T-helper 2 cell (primary cell): ENCODE measurements at regions not wholly inside any gene's neighbourhood (a gene's known extent, or its start where the extent isn't known, plus 50 kb on each side); places are given as distances from the start of the nearest gene placed in this dataset.
"Not testable (repeated sequence)": the region's sequence is repeated elsewhere in the genome, so short reads cannot be mapped to it uniquely, and the experiment has no call there.

Experiments
- DNase-seq, 5 experiments: peaks; one replicate each; pipeline versions ENCODE4 v3.0.0 to v3.0.0-alpha.2; 2012 to 2022

GRCh38 chr18:10256276-10256675 is 198.2 kb upstream of the APCDD1 start:
- not testable (repeated sequence) for DNase-seq

- no peak for DNase-seq
Measured at GRCh38 chr18:10258836-10259474, 195.5 kb upstream of the APCDD1 start.

GRCh38 chr18:10259901-10260300 is 194.5 kb upstream of the APCDD1 start:
- DNase-seq: no peak

GRCh38 chr18:10261344-10262276 is 192.8 kb upstream of the APCDD1 start:
- peak in 1 of 5 experiments; percentile 2 for DNase-seq

- DNase-seq: no peak
Measured at GRCh38 chr18:10262566-10262965, 191.9 kb upstream of the APCDD1 start.

- no peak for DNase-seq
Measured at GRCh38 chr18:10264260-10264659, 190.2 kb upstream of the APCDD1 start.

- no peak for DNase-seq
Measured at GRCh38 chr18:10265560-10266333, 188.7 kb upstream of the APCDD1 start.

GRCh38 chr18:10266334-10266590 is 188.2 kb upstream of the APCDD1 start:
- no peak for DNase-seq

- DNase-seq: no peak
Measured at GRCh38 chr18:10269261-10269660, 185.2 kb upstream of the APCDD1 start.

- DNase-seq: no peak
Measured at GRCh38 chr18:10270151-10270571, 184.3 kb upstream of the APCDD1 start.

GRCh38 chr18:10271481-10271880 is 183.0 kb upstream of the APCDD1 start:
- no peak for DNase-seq

- no peak for DNase-seq
Measured at GRCh38 chr18:10274301-10274700, 180.1 kb upstream of the APCDD1 start.

- no peak for DNase-seq
Measured at GRCh38 chr18:10275486-10275885, 178.9 kb upstream of the APCDD1 start.

- no peak for DNase-seq
Measured at GRCh38 chr18:10278265-10278664, 176.2 kb upstream of the APCDD1 start.

- no peak for DNase-seq
Measured at GRCh38 chr18:10279471-10279870, 175.0 kb upstream of the APCDD1 start.

GRCh38 chr18:10279905-10280644 is 174.4 kb upstream of the APCDD1 start:
- no peak for DNase-seq

GRCh38 chr18:10284540-10285282 is 169.7 kb upstream of the APCDD1 start:
- no peak for DNase-seq

- no peak for DNase-seq
Measured at GRCh38 chr18:10285283-10285640, 169.2 kb upstream of the APCDD1 start.

- DNase-seq: no peak
Measured at GRCh38 chr18:10286580-10287150, 167.8 kb upstream of the APCDD1 start.

- no peak for DNase-seq
Measured at GRCh38 chr18:10289251-10289650, 165.2 kb upstream of the APCDD1 start.

- DNase-seq: no peak
Measured at GRCh38 chr18:10289951-10290637, 164.3 kb upstream of the APCDD1 start.
